Mesodermal cell (in vitro differentiated cells): ENCODE measurements at regions not wholly inside any gene's neighbourhood (a gene's known extent, or its start where the extent isn't known, plus 50 kb on each side); places are given as distances from the start of the nearest gene placed in this dataset.

ENCODE experiments used
- H3K27ac ChIP-seq: 2 replicates; pipeline ENCODE4 v1.7.0; 2013; ENCODE audit warnings: mild to moderate bottlenecking, low read depth, low read length, moderate library complexity; ENCODE audit not compliant: severe bottlenecking
- H3K36me3 ChIP-seq: 2 replicates; pipeline ENCODE4 v1.7.1; 2013; ENCODE audit warnings: mild to moderate bottlenecking, low read length, moderate library complexity; ENCODE audit not compliant: control insufficient read depth, insufficient read depth
- H3K4me1 ChIP-seq: one replicate; pipeline ENCODE4 v1.7.1; 2013; ENCODE audit warnings: mild to moderate bottlenecking, low read length; ENCODE audit not compliant: insufficient read depth, control insufficient read depth, poor library complexity, severe bottlenecking
- H3K4me3 ChIP-seq: 2 replicates; pipeline ENCODE4 v1.7.0; 2013; ENCODE audit warnings: low read length, control low read depth, mild to moderate bottlenecking; ENCODE audit not compliant: insufficient read depth, poor library complexity, severe bottlenecking; ENCODE audit errors: extremely low read depth
- H3K9me3 ChIP-seq: 2 replicates; pipeline ENCODE4 v1.7.1; 2013; ENCODE audit warnings: mild to moderate bottlenecking, low read length, moderate library complexity; ENCODE audit not compliant: control insufficient read depth
- WGBS, 2 experiments: methylation state at CpG; one replicate each; pipeline ENCODE4 v1.1.5; 2013; ENCODE audit warnings: missing lambda C conversion rate in 2 of 2; ENCODE audit not compliant: insufficient coverage in 2 of 2; 5-methylcytosine and 5-hydroxymethylcytosine counted together

- Histone ChIP-seq H3K4me1 (no peaks in the 10 kb centered on the region), H3K27ac (no peak overlapping the region), H3K9me3 (no peaks in the 10 kb centered on the region), H3K4me3 (no peak overlapping the region), H3K36me3 (no peaks in the 10 kb centered on the region)
- WGBS, 2 experiments, result 42 to 60% methylated on average over 1 to 4 of the region's 6 CpGs
Observed at GRCh38 chr2:205882806-205883425, 200.6 kb downstream of the NRP2 start.

GRCh38 chr2:205880048-205880447 is 197.7 kb downstream of the NRP2 start:
- WGBS, 2 experiments, result 82 to 96% methylated on average over 3 to 4 of the region's 4 CpGs

GRCh38 chr2:205878999-205879762 is 196.9 kb downstream of the NRP2 start:
- Histone ChIP-seq H3K27ac (no peak overlapping the region), H3K36me3 (no peaks in the 10 kb centered on the region), H3K4me1 (no peaks in the 10 kb centered on the region), H3K9me3 (no peaks in the 10 kb centered on the region), H3K4me3 (no peak overlapping the region)
- WGBS, 2 experiments, result 88 to 95% methylated on average over 16 to 19 of the region's 22 CpGs

More at GRCh38 chr2:205880048-205880447, 197.7 kb downstream of the NRP2 start:
- H3K9me3 ChIP-seq, result no peaks in the 10 kb centered on the region
- no peaks in the 10 kb centered on the region for H3K36me3 ChIP-seq
- H3K27ac ChIP-seq, result no peak overlapping the region
- no peaks in the 10 kb centered on the region for H3K4me1 ChIP-seq
- no peak overlapping the region for H3K4me3 ChIP-seq

GRCh38 chr2:205877496-205877895 is 195.2 kb downstream of the NRP2 start:
- Histone ChIP-seq H3K4me3 (no peak overlapping the region), H3K27ac (no peak overlapping the region), H3K4me1 (no peaks in the 10 kb centered on the region), H3K36me3 (no peaks in the 10 kb centered on the region), H3K9me3 (no peaks in the 10 kb centered on the region)
- WGBS, 2 experiments, result 100% methylated on average over 1 of the region's 3 CpGs; no CpG with 5 or more reads in 1 of the 2 experiments

- Histone ChIP-seq H3K27ac (no peak overlapping the region), H3K9me3 (no peaks in the 10 kb centered on the region), H3K4me1 (no peaks in the 10 kb centered on the region), H3K4me3 (no peak overlapping the region), H3K36me3 (no peaks in the 10 kb centered on the region)
Observed at GRCh38 chr2:205876127-205876526, 193.8 kb downstream of the NRP2 start.

- H3K36me3 ChIP-seq, result no peaks in the 10 kb centered on the region
- H3K9me3 ChIP-seq, result no peaks in the 10 kb centered on the region
- H3K4me3 ChIP-seq, result no peak overlapping the region
- no peaks in the 10 kb centered on the region for H3K4me1 ChIP-seq
- no peak overlapping the region for H3K27ac ChIP-seq
Observed at GRCh38 chr2:205872716-205873115, 190.4 kb downstream of the NRP2 start.

GRCh38 chr2:205869439-205869838 is 187.1 kb downstream of the NRP2 start:
- Histone ChIP-seq H3K27ac (no peak overlapping the region), H3K4me3 (no peak overlapping the region), H3K4me1 (no peaks in the 10 kb centered on the region), H3K9me3 (no peaks in the 10 kb centered on the region), H3K36me3 (no peaks in the 10 kb centered on the region)

GRCh38 chr2:205868773-205869333 is 186.6 kb downstream of the NRP2 start:
- no peaks in the 10 kb centered on the region for H3K36me3 ChIP-seq
- H3K27ac ChIP-seq, result no peak overlapping the region
- WGBS, 2 experiments, result 96 to 100% methylated on average over 3 to 4 of the region's 8 CpGs
- no peaks in the 10 kb centered on the region for H3K9me3 ChIP-seq
- no peak overlapping the region for H3K4me3 ChIP-seq
- no peaks in the 10 kb centered on the region for H3K4me1 ChIP-seq

- Histone ChIP-seq H3K4me3 (no peak overlapping the region), H3K4me1 (no peaks in the 10 kb centered on the region), H3K9me3 (no peaks in the 10 kb centered on the region), H3K27ac (no peak overlapping the region), H3K36me3 (no peaks in the 10 kb centered on the region)
- WGBS, 2 experiments, result 100% methylated on average over 1 of the region's 2 CpGs; no CpG with 5 or more reads in 1 of the 2 experiments
Observed at GRCh38 chr2:205868053-205868452, 185.8 kb downstream of the NRP2 start.

GRCh38 chr2:205867371-205867770 is 185.1 kb downstream of the NRP2 start:
- no peaks in the 10 kb centered on the region for H3K4me1 ChIP-seq
- H3K36me3 ChIP-seq, result no peaks in the 10 kb centered on the region
- no peak overlapping the region for H3K4me3 ChIP-seq
- 87 to 95% methylated on average over 2 to 3 of the region's 3 CpGs for WGBS, 2 experiments
- no peak overlapping the region for H3K27ac ChIP-seq
- H3K9me3 ChIP-seq, result no peaks in the 10 kb centered on the region

GRCh38 chr2:205865905-205866441 is 183.7 kb downstream of the NRP2 start:
- Histone ChIP-seq H3K36me3 (no peaks in the 10 kb centered on the region), H3K27ac (no peak overlapping the region), H3K4me3 (no peak overlapping the region), H3K4me1 (no peaks in the 10 kb centered on the region), H3K9me3 (no peaks in the 10 kb centered on the region)
- 85 to 89% methylated on average over 4 to 7 of the region's 7 CpGs for WGBS, 2 experiments
